H1 (cell line): ENCODE measurements at regions not wholly inside any gene's neighbourhood (a gene's known extent, or its start where the extent isn't known, plus 50 kb on each side); places are given as distances from the start of the nearest gene placed in this dataset.

Experiments used
- CTCF ChIA-PET: fragments of 300-600 bp; sonication (Branson Sonifier 250); formaldehyde crosslinking; loops from one replicate; lab custom pipeline; 2021; ENCODE audit not compliant: partially characterized antibody; lab: Charles Lee
- POLR2A ChIA-PET: fragments of 300-600 bp; sonication (Branson Sonifier 250); formaldehyde crosslinking; loops from one replicate; lab custom pipeline; 2021; ENCODE audit warnings: inconsistent platforms; ENCODE audit not compliant: partially characterized antibody; lab: Charles Lee
- DNase-seq, 2 experiments: peaks; one replicate each; pipeline versions ENCODE4 v3.0.0 to v3.0.0-alpha.2; 2010 to 2022; ENCODE audit warnings: low spot score in 2 of 2, low read depth in 1 of 2, mixed read lengths in 1 of 2
- FAIRE-seq: peaks from 2 replicates; lab custom pipeline; 2011; peaks lifted over from hg19 to GRCh38; lab: Jason Lieb, UNC
- H2AFZ ChIP-seq: 2 replicates; pipeline ENCODE4 v1.8.1; 2012; ENCODE audit warnings: low read length, inconsistent platforms
- H2AK5ac ChIP-seq: 2 replicates; pipeline ENCODE4 v1.6.1; 2013; ENCODE audit warnings: low read depth, low read length
- H2BK120ac ChIP-seq: replicated peaks from 2 replicates; pipeline ENCODE3; 2013; ENCODE audit warnings: low read depth, low read length, inconsistent platforms
- H2BK12ac ChIP-seq: 2 replicates; pipeline ENCODE4 v1.6.1; 2013; ENCODE audit warnings: low read depth, low read length
- H2BK15ac ChIP-seq: 2 replicates; pipeline ENCODE4 v1.6.1; 2013; ENCODE audit warnings: low read length
- H2BK20ac ChIP-seq: 2 replicates; pipeline ENCODE4 v1.6.1; 2013; ENCODE audit warnings: low read length
- H2BK5ac ChIP-seq: 2 replicates; pipeline ENCODE4 v1.6.1; 2013; ENCODE audit warnings: low read depth, low read length
- H3K14ac ChIP-seq: 2 replicates; pipeline ENCODE4 v1.6.1; 2013; ENCODE audit warnings: inconsistent platforms; ENCODE audit not compliant: insufficient read length
- H3K18ac ChIP-seq: 2 replicates; pipeline ENCODE4 v1.6.1; 2013; ENCODE audit warnings: low read length; ENCODE audit errors: extremely low read depth
- H3K23ac ChIP-seq: 2 replicates; pipeline ENCODE4 v1.6.1; 2013; ENCODE audit warnings: inconsistent platforms; ENCODE audit not compliant: insufficient read length
- H3K23me2 ChIP-seq: 2 replicates; pipeline ENCODE4 v1.6.1; 2013; ENCODE audit warnings: low read depth, low read length
- H3K27ac ChIP-seq: 2 replicates; pipeline ENCODE4 v1.6.1; 2011; ENCODE audit warnings: low read depth, low read length, inconsistent platforms
- H3K27me3 ChIP-seq, 4 experiments: replicated peaks in 1 of 4; 1 replicate in 1 of 4; 2 replicates in 3 of 4; pipeline versions ENCODE4 v1.6.1 to v1.8.1; 2011 to 2013; ENCODE audit warnings: low read length in 3 of 4, mild to moderate bottlenecking in 3 of 4, inconsistent platforms in 2 of 4, mixed read lengths in 2 of 4, moderate library complexity in 1 of 4; ENCODE audit not compliant: control insufficient read depth in 3 of 4, insufficient read depth in 3 of 4; ENCODE audit errors: extremely low read depth in 1 of 4
- H3K36me3 ChIP-seq, 4 experiments: 2 replicates each; pipeline versions ENCODE4 v1.6.1 to v1.8.1; 2011 to 2013; ENCODE audit warnings: mild to moderate bottlenecking in 4 of 4, low read length in 3 of 4, moderate library complexity in 2 of 4, control low read depth in 1 of 4, inconsistent platforms in 1 of 4; ENCODE audit not compliant: insufficient read depth in 4 of 4, control insufficient read depth in 2 of 4
- H3K4ac ChIP-seq: replicated peaks from 2 replicates; pipeline ENCODE3; 2013; ENCODE audit warnings: low read length, low read depth, mixed read lengths, inconsistent platforms; ENCODE audit not compliant: insufficient read length
- H3K4me1 ChIP-seq, 4 experiments: replicated peaks in 1 of 4; 1 replicate in 1 of 4; 2 replicates in 3 of 4; pipeline versions ENCODE4 v1.6.1 to v1.8.1; 2011 to 2013; ENCODE audit warnings: low read length in 3 of 4, inconsistent platforms in 2 of 4, mixed read lengths in 1 of 4; ENCODE audit not compliant: insufficient read depth in 4 of 4, control insufficient read depth in 3 of 4
- H3K4me2 ChIP-seq, 2 experiments: 2 replicates each; pipeline versions ENCODE4 v1.6.1 to v1.8.1; 2011 to 2013; ENCODE audit warnings: low read depth in 2 of 2, low read length in 2 of 2, control low read depth in 1 of 2, inconsistent platforms in 1 of 2, mild to moderate bottlenecking in 1 of 2; ENCODE audit not compliant: insufficient read depth in 1 of 2
- H3K4me3 ChIP-seq, 4 experiments: fragments of 200-600, 300-600 bp in 1 of 4; sonication (generic), shearing (Covaris generic), sonication (Bioruptor Twin) in 1 of 4; 2 replicates each; pipeline versions ENCODE4 v1.5.1 to v1.8.1; 2011 to 2016; ENCODE audit warnings: low read length in 4 of 4, low read depth in 3 of 4, control low read depth in 2 of 4, inconsistent platforms in 2 of 4, mild to moderate bottlenecking in 2 of 4, mixed read lengths in 1 of 4, moderate library complexity in 1 of 4; ENCODE audit not compliant: insufficient read depth in 2 of 4; ENCODE audit errors: extremely low read depth in 1 of 4
- H3K56ac ChIP-seq: replicated peaks from 2 replicates; pipeline ENCODE3; 2013; ENCODE audit warnings: low read depth, mild to moderate bottlenecking, mixed read lengths, low read length, inconsistent platforms; ENCODE audit not compliant: insufficient read length
- H3K79me1 ChIP-seq: 2 replicates; pipeline ENCODE4 v1.6.1; 2013; ENCODE audit warnings: low read depth, low read length, control low read depth
- H3K79me2 ChIP-seq, 2 experiments: 2 replicates each; pipeline versions ENCODE4 v1.6.1 to v1.8.1; 2012 to 2013; ENCODE audit warnings: low read length in 2 of 2, mild to moderate bottlenecking in 2 of 2, inconsistent platforms in 1 of 2; ENCODE audit not compliant: insufficient read depth in 2 of 2, control insufficient read depth in 1 of 2
- H3K9ac ChIP-seq, 4 experiments: replicated peaks in 1 of 4; 1 replicate in 1 of 4; 2 replicates in 3 of 4; pipeline versions ENCODE4 v1.6.1 to v1.8.1; 2011 to 2013; ENCODE audit warnings: low read depth in 3 of 4, low read length in 3 of 4, control low read depth in 2 of 4, mild to moderate bottlenecking in 2 of 4, moderate library complexity in 2 of 4, inconsistent platforms in 1 of 4; ENCODE audit errors: extremely low read depth in 1 of 4
- H3K9me3 ChIP-seq, 2 experiments: 2 replicates each; pipeline versions ENCODE4 v1.6.1 to v1.8.1; 2012 to 2013; ENCODE audit warnings: mild to moderate bottlenecking in 2 of 2, moderate library complexity in 2 of 2, control low read depth in 1 of 2, inconsistent platforms in 1 of 2, low read depth in 1 of 2, low read length in 1 of 2, mixed read lengths in 1 of 2; ENCODE audit not compliant: insufficient read depth in 2 of 2
- H4K20me1 ChIP-seq, 2 experiments: replicated peaks in 1 of 2; 2 replicates each; pipeline versions ENCODE3 to v1.8.1; 2011 to 2013; ENCODE audit warnings: inconsistent platforms in 2 of 2, low read length in 2 of 2, mild to moderate bottlenecking in 1 of 2; ENCODE audit not compliant: insufficient read depth in 2 of 2, control insufficient read depth in 1 of 2
- H4K5ac ChIP-seq: 2 replicates; pipeline ENCODE4 v1.6.1; 2013; ENCODE audit warnings: low read length, low read depth, mixed read lengths, inconsistent platforms; ENCODE audit not compliant: insufficient read length
- H4K8ac ChIP-seq: 2 replicates; pipeline ENCODE4 v1.8.0; 2013; ENCODE audit warnings: mild to moderate bottlenecking, moderate library complexity, low read length, inconsistent platforms; ENCODE audit not compliant: insufficient read depth; ENCODE audit errors: extremely low read depth
- H4K91ac ChIP-seq: replicated peaks from 2 replicates; pipeline ENCODE3; 2013; ENCODE audit warnings: low read length, mixed read lengths, inconsistent platforms; ENCODE audit not compliant: insufficient read length
- RAD21 ChIP-seq, 2 experiments: IDR thresholded peaks in 1 of 2; conservative IDR thresholded peaks in 1 of 2; 2 replicates each; pipeline ENCODE4 v1.6.1; 2011; ENCODE audit warnings: low read depth in 2 of 2, low read length in 2 of 2, improper control_type of control experiment in 1 of 2, inconsistent platforms in 1 of 2, mild to moderate bottlenecking in 1 of 2, moderate library complexity in 1 of 2
- RNF2 ChIP-seq: fragments of 200-900, 300-1000 bp; sonication (generic); IDR thresholded peaks from 2 replicates; pipeline ENCODE4 v1.7.1; 2016; ENCODE audit warnings: borderline replicate concordance, low read depth, mild to moderate bottlenecking, antibody characterized with exemption, low read length; ENCODE audit not compliant: poor library complexity, severe bottlenecking; ENCODE audit errors: missing control alignments
- WGBS, 2 experiments: shearing (Covaris generic) in 1 of 2; methylation state at CpG; one replicate each; pipeline versions ENCODE4 v1.1.6 to v1.1.7; 2013 to 2015; ENCODE audit warnings: low lambda C conversion rate in 2 of 2, mixed read lengths in 2 of 2, inconsistent platforms in 1 of 2, low coverage in 1 of 2, missing lambda C conversion rate in 1 of 2; ENCODE audit not compliant: insufficient replicate concordance in 2 of 2, insufficient coverage in 1 of 2, insufficient read length in 1 of 2; ENCODE audit errors: extremely low coverage in 1 of 2, missing lambda C conversion rate in 1 of 2; 5-methylcytosine and 5-hydroxymethylcytosine counted together

GRCh38 chr18:72316497-72316896 lies 227.6 kb downstream of the CBLN2 start:
- no peak overlapping the region for H3K4ac ChIP-seq
- no peak overlapping the region for H3K9ac ChIP-seq
- H3K4me2 ChIP-seq = no peak overlapping the region

More at GRCh38 chr18:72316497-72316896, 227.6 kb downstream of the CBLN2 start:
- no peaks in the 10 kb centered on the region for H3K23me2 ChIP-seq
- H3K14ac ChIP-seq = no peak overlapping the region
- no peak overlapping the region for H2BK120ac ChIP-seq
- H3K79me1 ChIP-seq = no peaks in the 10 kb centered on the region
- H2BK15ac ChIP-seq = no peak overlapping the region
- no peak for FAIRE-seq
- no peak overlapping the region for H4K5ac ChIP-seq
- TF ChIP-seq RNF2 (no peak), RAD21 (IDR thresholded peaks at IDR 0.05 in 1 of 2, conservative IDR thresholded peaks at IDR 0.05 in 1 of 2; ENCODE audit: low read depth in 2 of 2, low read length in 2 of 2) (no peak)
- TF ChIP-seq, all 59 proteins: peak for 0
- Histone ChIP-seq H3K23ac (no peak overlapping the region), H2BK20ac (no peak overlapping the region), H4K91ac (no peak overlapping the region), H2AK5ac (no peak overlapping the region), H2BK5ac (no peak overlapping the region), H3K27me3 (no peaks in the 10 kb centered on the region), H3K4me1 (no peaks in the 10 kb centered on the region), H3K56ac (no peak overlapping the region), H3K27ac (no peak overlapping the region), H3K9me3 (peaks cover 50 to 58% of the 10 kb centered on the region in 2 experiments), H3K18ac (no peak overlapping the region), H3K4me3 (no peak overlapping the region), H3K79me2 (no peaks in the 10 kb centered on the region), H3K36me3 (no peaks in the 10 kb centered on the region), H4K8ac (no peak overlapping the region), H2BK12ac (no peak overlapping the region), H4K20me1 (no peaks in the 10 kb centered on the region), H2AFZ (no peak overlapping the region)
- DNase-seq = no peak
- WGBS, 2 experiments = 78% methylated on average over 3 of the region's 3 CpGs; no CpG with 5 or more reads in 1 of the 2 experiments
- ChIA-PET POLR2A (no interaction called here), CTCF (no interaction called here)
